ENCODE measurements at regions not wholly inside any gene's neighbourhood (a gene's known extent, or its start where the extent isn't known, plus 50 kb on each side); places are given as distances from the start of the nearest gene placed in this dataset.

GRCh38 chr18:51957001-51957400 lies 383.0 kb upstream of the DCC start:
- H3K36me3 ChIP-seq (ENCODE audit: insufficient read depth, low read length) = no peaks in the 10 kb centered on the region
- H2AFZ ChIP-seq (ENCODE audit: low read length) = no peak overlapping the region
- no peak for DNase-seq (ENCODE audit: low spot score)
- BruUV-seq (replicated peaks) = no TSS peak
- no peak overlapping the region for H3K27ac ChIP-seq (ENCODE audit: low read depth, low read length, poor library complexity, severe bottlenecking)
- no peak overlapping the region for H3K4me2 ChIP-seq (ENCODE audit: low read length)
- H3K9me3 ChIP-seq (ENCODE audit: low read length) = no peaks in the 10 kb centered on the region
- CTCF ChIA-PET (ENCODE audit: unreplicated experiment) = no interaction called here
- H3K4me1 ChIP-seq (ENCODE audit: insufficient read depth, low read length, poor library complexity, severe bottlenecking) = no peaks in the 10 kb centered on the region
- TF ChIP-seq CTCF (conservative IDR thresholded peaks at IDR 0.05; ENCODE audit: low read length) (no peak), EZH2phosphoT487 (IDR thresholded peaks at IDR 0.05; ENCODE audit: borderline replicate concordance, low read depth, low read length) (no peak)
- intact Hi-C loops (cut with micrococcal nuclease; ENCODE audit: unreplicated experiment) = no loop called here
- POLR2A ChIA-PET = no interaction called here
- no peaks in the 10 kb centered on the region for H3K79me2 ChIP-seq (ENCODE audit: insufficient read depth, low read depth, low read length)
- H4K20me1 ChIP-seq (ENCODE audit: insufficient read depth, low read length) = no peaks in the 10 kb centered on the region
- no peaks in the 10 kb centered on the region for H3K9me2 ChIP-seq (ENCODE audit: insufficient read depth, low read length)
- no peak overlapping the region for H3K4me3 ChIP-seq (ENCODE audit: low read depth, low read length, poor library complexity, severe bottlenecking)

- intact Hi-C loops (cut with micrococcal nuclease; ENCODE audit: unreplicated experiment) = no loop called here
- Histone ChIP-seq H3K9me2 (ENCODE audit: insufficient read depth, low read length) (no peaks in the 10 kb centered on the region), H4K20me1 (ENCODE audit: insufficient read depth, low read length) (no peaks in the 10 kb centered on the region), H3K4me3 (ENCODE audit: low read depth, low read length, poor library complexity, severe bottlenecking) (no peak overlapping the region), H3K79me2 (ENCODE audit: insufficient read depth, low read depth, low read length) (no peaks in the 10 kb centered on the region), H3K27ac (ENCODE audit: low read depth, low read length, poor library complexity, severe bottlenecking) (no peak overlapping the region), H3K36me3 (ENCODE audit: insufficient read depth, low read length) (no peaks in the 10 kb centered on the region), H2AFZ (ENCODE audit: low read length) (no peak overlapping the region), H3K4me2 (ENCODE audit: low read length) (no peak overlapping the region), H3K4me1 (ENCODE audit: insufficient read depth, low read length, poor library complexity, severe bottlenecking) (no peaks in the 10 kb centered on the region), H3K9me3 (ENCODE audit: low read length) (no peaks in the 10 kb centered on the region)
- no peak for DNase-seq (ENCODE audit: low spot score)
- TF ChIP-seq EZH2phosphoT487 (IDR thresholded peaks at IDR 0.05; ENCODE audit: borderline replicate concordance, low read depth, low read length) (no peak), CTCF (conservative IDR thresholded peaks at IDR 0.05; ENCODE audit: low read length) (no peak)
- CTCF ChIA-PET (ENCODE audit: unreplicated experiment) = no interaction called here
- BruUV-seq (replicated peaks) = no TSS peak
- POLR2A ChIA-PET = no interaction called here
Measured at GRCh38 chr18:51980101-51980500, 359.9 kb upstream of the DCC start.

GRCh38 chr18:51988277-51988676 lies 351.7 kb upstream of the DCC start:
- ChIA-PET POLR2A (no interaction called here), CTCF (ENCODE audit: unreplicated experiment) (no interaction called here)
- Histone ChIP-seq H3K27ac (ENCODE audit: low read depth, low read length, poor library complexity, severe bottlenecking) (no peak overlapping the region), H3K4me3 (ENCODE audit: low read depth, low read length, poor library complexity, severe bottlenecking) (no peak overlapping the region), H3K9me2 (ENCODE audit: insufficient read depth, low read length) (no peaks in the 10 kb centered on the region), H3K79me2 (ENCODE audit: insufficient read depth, low read depth, low read length) (no peaks in the 10 kb centered on the region), H4K20me1 (ENCODE audit: insufficient read depth, low read length) (no peaks in the 10 kb centered on the region), H2AFZ (ENCODE audit: low read length) (no peak overlapping the region), H3K4me1 (ENCODE audit: insufficient read depth, low read length, poor library complexity, severe bottlenecking) (no peaks in the 10 kb centered on the region), H3K36me3 (ENCODE audit: insufficient read depth, low read length) (no peaks in the 10 kb centered on the region), H3K4me2 (ENCODE audit: low read length) (no peak overlapping the region), H3K9me3 (ENCODE audit: low read length) (no peaks in the 10 kb centered on the region)
- intact Hi-C loops (cut with micrococcal nuclease; ENCODE audit: unreplicated experiment) = no loop called here
- BruUV-seq (replicated peaks) = no TSS peak
- no peak for TF ChIP-seq CTCF (conservative IDR thresholded peaks at IDR 0.05; ENCODE audit: low read length)
- no peak for TF ChIP-seq EZH2phosphoT487 (IDR thresholded peaks at IDR 0.05; ENCODE audit: borderline replicate concordance, low read depth, low read length)
- DNase-seq (ENCODE audit: low spot score) = no peak

Measured in OCI-LY7 (cell line).